Ishikawa (cell line): ENCODE measurements at regions not wholly inside any gene's neighbourhood (a gene's known extent, or its start where the extent isn't known, plus 50 kb on each side); places are given as distances from the start of the nearest gene placed in this dataset.

Experiments used
- CEBPB ChIP-seq: IDR thresholded peaks from 2 replicates; pipeline ENCODE4 v1.6.1; 2012
- RAD21 ChIP-seq: IDR thresholded peaks from 2 replicates; pipeline ENCODE4 v1.6.1; 2012; ENCODE audit warnings: low read depth
- TAF1 ChIP-seq: IDR thresholded peaks from 2 replicates; pipeline ENCODE4 v1.6.1; 2012; ENCODE audit warnings: low read depth, mild to moderate bottlenecking
- TF ChIP-seq, protein P1 (sequence below): IDR thresholded peaks from 2 replicates; pipeline ENCODE4 v1.6.1; 2012

DNA sequence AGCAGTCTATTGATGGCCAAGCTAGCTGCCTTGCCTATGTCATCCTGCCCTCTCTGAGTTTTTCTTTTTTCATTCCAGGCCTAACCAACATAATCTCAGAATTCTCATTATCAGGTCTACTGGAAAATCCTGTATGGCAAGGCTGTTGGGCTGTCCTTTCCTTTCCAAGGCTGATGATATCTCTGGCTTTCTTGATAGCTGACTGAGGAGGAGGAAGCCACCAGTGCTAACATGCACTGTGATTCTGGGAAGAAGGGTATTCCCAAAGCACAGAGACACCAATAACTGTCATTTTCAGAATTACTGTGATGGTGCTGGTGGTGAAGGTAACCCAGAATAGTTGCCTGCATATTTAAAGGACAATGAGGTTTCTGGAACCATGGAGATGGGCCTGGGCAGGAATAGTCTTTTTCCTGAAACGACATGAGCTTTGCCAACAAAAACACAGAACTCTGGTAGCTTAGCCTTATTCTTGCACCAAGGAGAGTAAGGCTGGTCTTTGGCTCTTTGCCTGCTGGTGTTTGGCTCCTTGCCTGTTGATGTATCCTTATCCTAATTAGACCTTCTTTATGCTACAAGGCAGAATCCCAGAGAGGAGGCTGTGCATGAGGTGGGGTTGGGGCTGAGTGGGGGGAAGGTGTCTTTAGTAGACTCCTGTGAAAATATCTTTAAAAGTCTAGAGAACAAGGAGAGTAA is 157.4 kb downstream of the TNFSF18 start:
- TF ChIP-seq CEBPB = no peak
- TF ChIP-seq, protein P1, sequence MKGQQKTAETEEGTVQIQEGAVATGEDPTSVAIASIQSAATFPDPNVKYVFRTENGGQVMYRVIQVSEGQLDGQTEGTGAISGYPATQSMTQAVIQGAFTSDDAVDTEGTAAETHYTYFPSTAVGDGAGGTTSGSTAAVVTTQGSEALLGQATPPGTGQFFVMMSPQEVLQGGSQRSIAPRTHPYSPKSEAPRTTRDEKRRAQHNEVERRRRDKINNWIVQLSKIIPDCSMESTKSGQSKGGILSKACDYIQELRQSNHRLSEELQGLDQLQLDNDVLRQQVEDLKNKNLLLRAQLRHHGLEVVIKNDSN = no peak
- no peak for TF ChIP-seq TAF1
- no peak for TF ChIP-seq RAD21
